Neural progenitor cell (in vitro differentiated cells): ENCODE measurements at regions not wholly inside any gene's neighbourhood (a gene's known extent, or its start where the extent isn't known, plus 50 kb on each side); places are given as distances from the start of the nearest gene placed in this dataset.

Source experiments
- CTCF ChIP-seq: fragments of 200-600 bp; sonication (generic); IDR thresholded peaks from 2 replicates; pipeline ENCODE4 v1.5.1; 2017; ENCODE audit warnings: antibody characterized with exemption, mild to moderate bottlenecking
- EZH2 ChIP-seq: fragments of 200-600 bp; sonication (generic); IDR thresholded peaks from 2 replicates; pipeline ENCODE4 v1.6.1; 2017; ENCODE audit warnings: antibody characterized with exemption, mild to moderate bottlenecking, moderate library complexity
- EZH2phosphoT487 ChIP-seq: fragments of 200-600 bp; sonication (generic); IDR thresholded peaks from 2 replicates; pipeline ENCODE4 v1.6.1; 2017; ENCODE audit warnings: antibody characterized with exemption

- TF ChIP-seq CTCF (peak; percentile 29), EZH2 (no peak), EZH2phosphoT487 (no peak)
Measured at GRCh38 chr3:75341324-75342067, 322.6 kb upstream of the FRG2C start.
